HG03066 (cell line): ENCODE measurements at regions not wholly inside any gene's neighbourhood (a gene's known extent, or its start where the extent isn't known, plus 50 kb on each side); places are given as distances from the start of the nearest gene placed in this dataset.

Experiments used
- ATAC-seq: cut with Tn5 transposase; IDR thresholded peaks from one replicate; pipeline ENCODE4 v1.9.1; 2021; ENCODE audit warnings: low read depth; ENCODE audit not compliant: unreplicated experiment

DNA sequence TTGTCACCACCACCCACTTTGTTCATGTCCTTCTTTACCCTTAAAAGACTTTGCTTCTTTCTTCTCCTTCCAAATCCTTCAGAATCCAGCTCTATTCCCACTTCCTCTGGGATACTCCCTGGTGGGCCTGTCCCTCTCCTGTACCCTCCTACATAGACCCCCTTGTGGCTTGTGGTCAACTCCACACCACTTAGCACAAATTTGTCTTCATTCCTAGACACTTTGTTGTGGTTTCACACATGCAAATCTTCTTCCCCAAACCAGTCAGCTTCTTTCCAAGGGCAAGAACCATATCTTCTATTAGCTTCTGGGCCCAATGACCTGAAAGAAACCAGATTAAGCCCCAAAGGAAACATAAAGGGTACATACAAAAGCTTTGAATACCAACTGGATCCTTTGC is 342.4 kb downstream of the TNS1 start:
- ATAC-seq = no peak

DNA sequence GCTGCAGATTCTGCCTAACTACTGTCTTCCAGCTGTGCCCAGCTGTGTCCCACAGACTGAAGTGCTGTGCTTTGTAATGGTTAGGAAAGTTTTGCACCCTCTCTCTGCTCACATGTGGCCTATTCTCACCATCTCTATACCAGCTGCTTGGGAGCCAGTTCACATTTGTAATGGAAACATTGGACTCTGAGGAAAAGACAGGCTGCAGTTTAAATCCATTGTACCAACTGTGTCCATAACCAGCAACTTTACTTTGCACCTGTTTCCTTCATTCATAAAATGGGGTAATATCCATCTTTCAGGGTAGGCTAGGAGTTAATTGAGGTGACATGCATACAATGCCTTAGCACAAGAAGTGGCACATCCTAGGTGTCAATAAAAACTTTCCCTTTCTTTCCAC is 344.0 kb downstream of the TNS1 start:
- no peak for ATAC-seq

GRCh38 chr2:217657252-217657651 is 345.5 kb downstream of the TNS1 start:
- ATAC-seq = no peak

GRCh38 chr2:217656316-217656715 is 346.5 kb downstream of the TNS1 start:
- ATAC-seq = no peak

- ATAC-seq = no peak
Observed at GRCh38 chr2:217655651-217656050, 347.1 kb downstream of the TNS1 start.

DNA sequence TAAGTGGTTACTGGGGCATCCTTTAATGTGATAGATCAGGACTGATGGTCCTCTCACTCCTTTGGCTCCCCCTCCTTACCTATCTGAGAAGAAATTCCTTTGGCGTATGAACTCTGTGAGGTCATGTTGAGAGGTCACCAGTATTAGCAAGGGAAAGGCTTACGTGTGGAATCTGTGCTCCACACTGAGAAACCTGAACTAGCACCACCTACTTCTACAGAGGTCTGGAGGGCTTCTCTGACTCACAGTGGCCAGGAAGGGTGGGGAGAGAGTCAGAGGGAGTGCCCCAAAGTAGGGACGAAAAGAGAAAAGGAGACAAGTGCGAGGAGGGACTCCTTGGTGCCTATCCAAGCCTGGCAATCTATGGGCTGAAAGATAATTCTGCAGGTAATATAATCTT is 348.6 kb downstream of the TNS1 start:
- ATAC-seq = no peak

DNA sequence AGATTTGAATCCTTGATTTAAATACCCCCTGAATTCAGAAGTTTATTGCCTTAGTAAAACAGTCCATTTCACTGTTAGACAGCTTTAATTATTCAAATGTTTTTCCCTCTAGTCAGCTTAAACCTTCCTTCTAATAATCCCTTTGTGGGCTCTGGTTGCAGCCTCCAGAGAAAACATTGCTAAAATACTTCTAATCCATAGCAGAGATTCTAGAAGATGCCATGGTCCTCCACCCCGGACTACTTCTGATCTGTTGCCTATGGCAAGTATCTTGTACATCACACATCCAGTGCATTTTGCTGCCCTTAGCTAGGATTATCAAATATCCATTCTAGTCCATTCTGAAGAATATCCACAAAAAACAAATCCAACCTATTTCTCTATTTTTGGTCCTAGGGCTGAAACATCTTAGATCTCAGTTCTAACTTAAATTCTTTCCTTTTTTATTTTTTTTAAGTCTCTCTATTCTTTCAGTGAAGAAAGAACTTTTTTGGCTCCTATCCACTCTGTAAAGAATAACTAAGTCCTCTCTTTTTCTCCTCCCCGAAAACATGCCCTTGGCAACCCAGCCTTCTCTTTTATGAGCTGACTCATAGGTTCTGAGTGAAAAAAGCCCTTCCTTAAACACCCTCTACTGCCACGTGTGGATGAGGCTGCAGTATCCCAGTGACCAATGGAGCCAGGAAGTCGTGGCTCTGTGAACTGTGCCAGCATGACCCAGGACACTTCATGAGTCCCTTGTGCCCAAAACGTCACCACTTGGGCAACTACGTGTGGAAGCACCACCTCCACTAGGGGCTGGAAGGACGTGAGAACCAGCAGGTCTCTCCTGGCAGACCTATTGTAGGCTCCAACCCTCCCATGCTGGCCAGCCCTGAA is 349.8 kb downstream of the TNS1 start:
- ATAC-seq = no peak

DNA sequence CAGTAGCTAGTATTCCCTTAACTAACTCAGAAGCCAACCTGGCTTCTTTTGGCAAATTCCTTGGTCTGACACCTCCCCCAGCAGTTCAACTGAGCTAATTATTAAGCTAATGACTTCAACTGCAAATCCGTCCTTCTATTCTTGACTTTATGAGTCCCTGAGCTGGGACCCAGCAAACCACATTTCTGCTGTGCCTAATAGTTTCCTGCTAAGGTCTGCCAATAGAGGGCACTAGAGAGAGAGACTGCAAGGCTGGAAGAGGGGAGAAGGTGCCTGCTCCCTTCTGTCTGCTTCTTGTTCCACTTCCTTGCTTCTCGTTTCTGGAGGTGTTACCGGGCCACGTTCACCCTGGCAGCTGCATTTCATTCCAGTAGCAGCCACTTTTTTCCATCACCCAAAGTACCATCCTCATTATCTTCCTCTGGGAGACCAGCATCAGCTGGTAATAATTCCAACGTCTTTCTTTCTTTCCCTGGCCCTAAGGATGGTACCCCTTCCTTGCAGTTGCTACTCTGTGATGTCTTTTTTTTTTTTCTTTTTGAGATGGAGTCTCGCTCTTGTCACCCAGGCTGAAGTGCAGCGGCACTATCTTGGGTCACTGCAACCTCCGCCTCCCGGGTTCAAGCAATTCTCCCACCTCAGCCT is 352.0 kb downstream of the TNS1 start:
- no peak for ATAC-seq

GRCh38 chr2:217650229-217650628 is 352.6 kb downstream of the TNS1 start:
- no peak for ATAC-seq

DNA sequence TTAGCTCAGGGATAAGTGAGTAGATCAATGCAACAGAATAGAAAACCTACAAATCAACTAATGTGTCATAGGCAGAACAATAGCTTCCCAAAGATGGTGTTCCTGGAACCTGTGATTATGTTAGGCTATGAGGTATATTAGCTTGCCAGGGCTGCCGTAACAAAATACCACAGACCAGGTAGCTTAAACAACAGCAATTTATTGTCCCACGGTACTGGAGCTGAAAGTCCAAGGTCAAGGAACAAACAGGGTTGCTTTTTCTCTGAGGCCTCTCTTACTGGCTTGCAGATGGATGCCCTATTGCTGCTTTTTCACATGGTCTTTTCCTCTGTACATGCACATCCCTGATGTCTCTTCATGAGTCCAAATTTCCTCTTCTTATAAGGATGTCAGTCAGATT is 354.9 kb downstream of the TNS1 start:
- no peak for ATAC-seq

- ATAC-seq = no peak
Observed at GRCh38 chr2:217647226-217647625, 355.6 kb downstream of the TNS1 start.

DNA sequence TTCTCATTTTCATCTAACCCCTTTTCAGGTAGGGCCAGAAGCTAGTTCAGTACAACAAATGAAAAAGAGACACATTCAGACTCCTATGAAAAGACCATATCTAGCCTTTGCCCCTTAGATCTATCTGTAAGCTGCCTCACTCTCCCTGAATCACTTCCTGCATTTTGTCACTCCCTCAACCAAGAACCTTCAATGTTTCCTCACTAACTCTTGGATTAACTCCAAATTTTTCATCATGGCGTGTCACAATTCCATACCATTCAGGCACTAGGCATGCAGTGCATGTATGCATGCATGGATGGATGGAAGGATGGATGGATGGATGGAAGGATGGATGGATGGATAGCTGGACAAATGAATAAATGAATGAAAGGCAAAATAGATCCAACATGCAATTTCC is 356.9 kb downstream of the TNS1 start:
- ATAC-seq = no peak

- ATAC-seq = no peak
Observed at GRCh38 chr2:217643789-217644301, 358.9 kb downstream of the TNS1 start.

DNA sequence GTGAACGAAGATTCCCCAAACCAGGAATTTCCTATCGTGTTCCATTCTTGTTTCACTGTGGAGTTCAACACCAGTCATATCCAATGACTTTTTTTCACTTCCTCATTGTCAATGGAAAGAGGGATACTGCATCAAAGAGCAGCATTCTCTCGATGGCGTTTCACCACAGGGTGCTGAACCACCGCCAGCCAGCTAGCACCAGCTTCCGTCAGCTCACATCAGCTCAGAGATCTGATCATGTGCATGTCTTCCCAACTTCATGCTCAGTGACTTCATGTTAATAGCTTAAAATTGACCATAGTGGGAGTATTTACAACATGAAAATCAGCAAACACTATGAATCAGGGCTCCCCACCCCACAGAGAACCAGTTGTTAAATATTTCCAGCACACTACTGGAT is 359.9 kb downstream of the TNS1 start:
- no peak for ATAC-seq

DNA sequence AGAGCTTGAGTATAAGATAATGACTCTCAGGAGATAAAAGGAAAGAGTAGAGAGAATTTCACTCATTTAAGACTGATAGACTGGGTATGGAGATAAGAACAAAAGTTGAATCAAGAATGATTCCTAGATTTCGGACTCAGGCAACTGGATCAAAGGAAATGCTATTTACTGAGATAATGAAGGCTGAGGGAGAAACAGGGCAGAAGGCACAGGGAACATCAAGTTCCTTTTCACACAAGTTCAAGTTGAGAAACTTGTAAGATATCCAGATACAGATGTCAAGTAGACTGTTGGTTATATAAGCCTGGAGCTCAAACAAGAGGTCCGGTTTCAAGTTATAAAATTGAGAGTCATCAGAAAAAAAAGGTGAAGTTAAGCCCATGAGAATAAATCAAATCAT is 360.8 kb downstream of the TNS1 start:
- no peak for ATAC-seq

DNA sequence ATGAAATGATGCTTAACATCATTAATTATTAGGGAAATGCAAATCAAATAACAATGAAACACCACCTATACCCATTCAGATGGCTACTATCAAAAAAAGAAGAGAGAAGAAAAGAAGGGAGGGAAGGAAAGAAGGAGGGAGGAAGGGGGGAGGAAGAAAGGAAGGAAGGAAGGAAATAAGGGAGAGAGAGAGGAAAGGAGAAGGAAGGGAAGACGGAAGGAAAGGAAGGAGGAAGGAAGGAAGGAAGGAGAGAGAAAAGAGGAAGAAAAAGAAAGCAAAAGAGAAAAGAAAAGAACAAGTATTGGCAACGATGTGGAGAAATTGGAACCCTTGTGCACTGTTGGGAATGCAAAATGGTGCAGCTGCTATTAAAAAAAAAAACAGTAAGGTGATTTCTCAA is 363.3 kb downstream of the TNS1 start:
- ATAC-seq = no peak

DNA sequence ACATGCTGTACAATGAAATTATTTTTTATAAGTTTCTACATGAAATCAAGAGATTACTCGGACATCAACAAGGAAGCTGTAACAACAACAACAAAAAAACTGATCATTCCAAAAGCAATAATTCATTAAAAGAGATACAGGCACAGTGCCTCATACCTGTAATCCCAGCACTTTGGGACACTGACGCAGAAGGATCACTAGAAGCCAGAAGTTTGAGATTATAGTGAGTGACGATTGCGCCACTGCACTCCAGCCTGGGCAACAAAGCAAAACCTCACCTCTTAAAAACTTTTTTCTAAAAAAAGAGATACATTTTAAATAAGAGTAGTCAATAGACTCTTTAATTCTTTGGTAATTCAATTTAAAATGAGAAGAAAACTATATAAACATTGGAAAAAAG is 364.3 kb downstream of the TNS1 start:
- no peak for ATAC-seq

DNA sequence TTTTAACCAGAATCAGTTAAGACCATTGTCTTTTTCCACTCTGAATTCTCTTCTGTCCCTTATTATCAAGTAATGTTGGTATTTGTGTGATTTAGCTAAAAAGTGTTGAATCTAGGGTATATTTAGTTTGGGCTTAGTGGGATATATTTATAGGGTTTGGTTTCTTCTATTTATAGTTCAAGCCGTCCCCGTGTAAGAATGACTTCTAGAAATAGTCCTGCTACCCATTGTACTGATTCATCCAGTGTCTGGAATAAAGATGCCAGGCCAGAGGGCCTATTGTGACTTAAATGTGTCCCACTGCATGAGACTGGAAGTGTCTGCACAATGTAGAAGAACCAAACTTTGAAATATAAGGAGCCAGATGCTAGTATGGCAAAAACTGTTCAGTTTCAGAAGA is 364.8 kb downstream of the TNS1 start:
- ATAC-seq = no peak

DNA sequence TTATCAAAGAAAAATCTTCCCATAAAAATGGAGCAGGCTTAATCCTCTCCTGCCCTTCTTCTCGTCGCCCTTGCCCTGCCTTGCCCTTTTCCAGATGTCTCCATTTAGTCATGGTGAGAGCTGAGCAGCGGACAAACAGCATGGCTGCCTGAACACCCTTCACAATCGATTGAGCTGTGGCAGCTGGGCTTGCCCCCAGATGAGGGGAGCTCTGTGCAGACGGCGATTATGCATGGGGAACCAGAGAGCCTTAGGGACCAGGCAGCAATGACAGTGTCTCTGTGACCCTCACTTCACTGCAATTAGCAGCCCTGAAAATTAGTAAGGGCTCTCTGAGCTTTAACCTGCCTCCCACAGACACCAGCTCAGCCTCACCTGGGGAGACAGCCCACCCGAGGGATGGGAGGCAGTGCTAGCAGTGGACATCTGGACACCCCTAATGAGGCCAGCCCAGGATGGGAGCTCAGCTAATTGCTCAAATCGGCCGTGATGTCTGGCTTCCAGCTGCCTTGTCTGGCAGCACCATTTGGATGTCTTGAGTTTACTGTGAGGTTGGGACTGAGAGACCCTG is 365.7 kb downstream of the TNS1 start:
- no peak for ATAC-seq

GRCh38 chr2:217636578-217636977 is 366.2 kb downstream of the TNS1 start:
- ATAC-seq = no peak

- ATAC-seq = no peak
Observed at GRCh38 chr2:217634871-217635270, 367.9 kb downstream of the TNS1 start.

GRCh38 chr2:217632043-217632442 is 370.8 kb downstream of the TNS1 start:
- no peak for ATAC-seq
